ENCODE measurements at regions not wholly inside any gene's neighbourhood (a gene's known extent, or its start where the extent isn't known, plus 50 kb on each side); places are given as distances from the start of the nearest gene placed in this dataset.

DNA sequence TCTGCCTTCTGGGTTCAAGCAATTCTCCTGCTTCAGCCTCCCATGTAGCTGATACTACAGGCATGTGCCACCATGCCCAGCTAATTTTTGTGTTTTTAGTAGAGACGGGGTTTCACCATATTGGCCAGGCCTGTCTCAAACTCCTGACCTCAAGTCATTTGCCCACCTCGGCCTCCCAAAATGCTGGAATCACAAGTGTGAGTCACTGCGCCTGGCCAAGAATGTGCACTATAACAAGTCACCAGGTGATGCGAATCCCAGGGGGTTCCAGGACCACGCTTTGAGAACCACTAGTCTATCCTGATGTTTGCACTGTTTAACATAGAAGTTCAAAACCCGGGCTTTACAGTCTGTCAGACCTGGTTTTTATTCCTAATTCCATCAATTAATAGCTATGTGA lies 144.8 kb downstream of the SUCLG1 start:
- H3K4me2 ChIP-seq (ENCODE audit: control insufficient read depth, extremely low read depth, insufficient read depth, low read depth, low read length): no peak overlapping the region
- H3K27ac ChIP-seq (ENCODE audit: control insufficient read depth, insufficient read depth, low read length): no peak overlapping the region
- H3K9ac ChIP-seq (ENCODE audit: control insufficient read depth, extremely low read depth, insufficient read depth, low read length): no peak overlapping the region
- no peaks in the 10 kb centered on the region for H3K79me2 ChIP-seq (ENCODE audit: control insufficient read depth, insufficient read depth, low read length)
- H3K9me3 ChIP-seq (ENCODE audit: control insufficient read depth, low read depth, low read length): no peaks in the 10 kb centered on the region
- no peaks in the 10 kb centered on the region for H4K20me1 ChIP-seq (ENCODE audit: control insufficient read depth, extremely low read depth, insufficient read depth, low read length)
- dilution Hi-C loops (cut with MboI; ENCODE audit: extremely low pct_ligation_motif_present, low sequenced_read_pairs): no loop called here
- no peaks in the 10 kb centered on the region for H3K9me1 ChIP-seq (ENCODE audit: control insufficient read depth, extremely low read depth, insufficient read depth, low read length)
- no peaks in the 10 kb centered on the region for H3K36me3 ChIP-seq (ENCODE audit: control insufficient read depth in 2 of 2, extremely low read depth in 1 of 2, insufficient read depth in 2 of 2, low read length in 2 of 2)
- no peak for DNase-seq (ENCODE audit: low read depth, low spot score)
- no peaks in the 10 kb centered on the region for H3K4me1 ChIP-seq (ENCODE audit: control insufficient read depth, extremely low read depth, insufficient read depth, low read length)
- no peak for FAIRE-seq
- no peak overlapping the region for H3K4me3 ChIP-seq (ENCODE audit: control insufficient read depth in 2 of 3, extremely low read depth in 1 of 3, insufficient read depth in 2 of 3, low read depth in 1 of 3, low read length in 3 of 3)
- H2AFZ ChIP-seq (ENCODE audit: control insufficient read depth, low read length): no peak overlapping the region
- H3K27me3 ChIP-seq (ENCODE audit: control insufficient read depth, extremely low read depth, insufficient read depth, low read length): peaks cover 9% of the 10 kb centered on the region
- TF ChIP-seq EZH2 (IDR thresholded peaks at IDR 0.05; ENCODE audit: low read length): no peak
- TF ChIP-seq, protein P1, sequence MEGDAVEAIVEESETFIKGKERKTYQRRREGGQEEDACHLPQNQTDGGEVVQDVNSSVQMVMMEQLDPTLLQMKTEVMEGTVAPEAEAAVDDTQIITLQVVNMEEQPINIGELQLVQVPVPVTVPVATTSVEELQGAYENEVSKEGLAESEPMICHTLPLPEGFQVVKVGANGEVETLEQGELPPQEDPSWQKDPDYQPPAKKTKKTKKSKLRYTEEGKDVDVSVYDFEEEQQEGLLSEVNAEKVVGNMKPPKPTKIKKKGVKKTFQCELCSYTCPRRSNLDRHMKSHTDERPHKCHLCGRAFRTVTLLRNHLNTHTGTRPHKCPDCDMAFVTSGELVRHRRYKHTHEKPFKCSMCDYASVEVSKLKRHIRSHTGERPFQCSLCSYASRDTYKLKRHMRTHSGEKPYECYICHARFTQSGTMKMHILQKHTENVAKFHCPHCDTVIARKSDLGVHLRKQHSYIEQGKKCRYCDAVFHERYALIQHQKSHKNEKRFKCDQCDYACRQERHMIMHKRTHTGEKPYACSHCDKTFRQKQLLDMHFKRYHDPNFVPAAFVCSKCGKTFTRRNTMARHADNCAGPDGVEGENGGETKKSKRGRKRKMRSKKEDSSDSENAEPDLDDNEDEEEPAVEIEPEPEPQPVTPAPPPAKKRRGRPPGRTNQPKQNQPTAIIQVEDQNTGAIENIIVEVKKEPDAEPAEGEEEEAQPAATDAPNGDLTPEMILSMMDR (optimal IDR thresholded peaks at IDR 0.05 in 1 of 3, IDR thresholded peaks at IDR 0.05 in 1 of 3, conservative IDR thresholded peaks at IDR 0.05 in 1 of 3; ENCODE audit: extremely low read depth in 1 of 3, insufficient read depth in 2 of 3, low read length in 3 of 3): no peak

DNA sequence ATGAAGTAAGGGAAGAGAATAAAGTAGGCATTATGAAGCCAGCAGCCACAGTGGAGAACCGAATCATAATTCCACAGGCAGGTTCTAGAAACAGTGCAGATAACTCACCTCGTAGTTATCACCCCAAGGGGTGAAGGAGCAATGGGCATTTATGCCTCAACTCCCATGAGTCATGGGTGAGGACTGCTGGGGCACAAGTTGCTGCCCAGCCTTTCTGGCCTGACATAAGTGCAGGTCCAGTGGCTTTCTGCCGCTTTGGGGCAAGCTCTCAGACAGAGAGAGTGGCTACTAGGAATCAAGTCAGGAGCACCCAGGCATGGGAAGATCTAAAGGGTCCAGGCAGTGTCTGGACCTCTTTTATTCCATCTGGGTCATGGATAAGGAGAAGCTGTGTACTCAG lies 149.8 kb downstream of the SUCLG1 start:
- no peak overlapping the region for H2AFZ ChIP-seq (ENCODE audit: control insufficient read depth, low read length)
- FAIRE-seq (no peak), DNase-seq (ENCODE audit: low read depth, low spot score) (no peak)
- no peak overlapping the region for H3K4me3 ChIP-seq (ENCODE audit: control insufficient read depth in 2 of 3, extremely low read depth in 1 of 3, insufficient read depth in 2 of 3, low read depth in 1 of 3, low read length in 3 of 3)
- no peaks in the 10 kb centered on the region for H3K4me1 ChIP-seq (ENCODE audit: control insufficient read depth, extremely low read depth, insufficient read depth, low read length)
- no peaks in the 10 kb centered on the region for H3K9me3 ChIP-seq (ENCODE audit: control insufficient read depth, low read depth, low read length)
- dilution Hi-C loops (cut with MboI; ENCODE audit: extremely low pct_ligation_motif_present, low sequenced_read_pairs): no loop called here
- H3K27me3 ChIP-seq (ENCODE audit: control insufficient read depth, extremely low read depth, insufficient read depth, low read length): no peaks in the 10 kb centered on the region
- TF ChIP-seq, protein P1 (optimal IDR thresholded peaks at IDR 0.05 in 1 of 3, IDR thresholded peaks at IDR 0.05 in 1 of 3, conservative IDR thresholded peaks at IDR 0.05 in 1 of 3; ENCODE audit: extremely low read depth in 1 of 3, insufficient read depth in 2 of 3, low read length in 3 of 3): no peak
- TF ChIP-seq EZH2 (IDR thresholded peaks at IDR 0.05; ENCODE audit: low read length): no peak
- H3K9ac ChIP-seq (ENCODE audit: control insufficient read depth, extremely low read depth, insufficient read depth, low read length): no peak overlapping the region
- no peaks in the 10 kb centered on the region for H3K9me1 ChIP-seq (ENCODE audit: control insufficient read depth, extremely low read depth, insufficient read depth, low read length)
- no peaks in the 10 kb centered on the region for H4K20me1 ChIP-seq (ENCODE audit: control insufficient read depth, extremely low read depth, insufficient read depth, low read length)
- no peak overlapping the region for H3K4me2 ChIP-seq (ENCODE audit: control insufficient read depth, extremely low read depth, insufficient read depth, low read depth, low read length)
- no peaks in the 10 kb centered on the region for H3K79me2 ChIP-seq (ENCODE audit: control insufficient read depth, insufficient read depth, low read length)
- H3K27ac ChIP-seq (ENCODE audit: control insufficient read depth, insufficient read depth, low read length): no peak overlapping the region
- H3K36me3 ChIP-seq (ENCODE audit: control insufficient read depth in 2 of 2, extremely low read depth in 1 of 2, insufficient read depth in 2 of 2, low read length in 2 of 2): no peaks in the 10 kb centered on the region
